ENCODE measurements at regions not wholly inside any gene's neighbourhood (a gene's known extent, or its start where the extent isn't known, plus 50 kb on each side); places are given as distances from the start of the nearest gene placed in this dataset.

DNA sequence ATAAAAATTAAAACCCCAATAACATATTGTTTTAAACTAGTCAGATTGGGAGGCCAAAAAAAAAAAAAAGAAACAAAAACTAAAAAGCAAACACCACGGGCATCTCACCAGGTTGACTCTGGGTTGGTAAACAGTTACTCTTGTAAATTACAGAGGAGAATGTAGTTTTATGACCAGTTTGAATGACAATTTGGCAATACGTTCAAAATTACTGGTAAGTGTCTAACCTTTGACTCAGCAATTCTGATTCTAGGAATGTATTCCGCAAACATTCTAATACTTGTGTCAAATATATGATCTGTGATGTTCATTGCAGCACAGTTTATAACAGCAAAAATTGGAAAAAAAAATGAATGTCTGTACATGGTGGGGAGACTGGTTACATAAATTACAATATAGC lies 1376.0 kb downstream of the TBC1D22A start:
- TF ChIP-seq, protein P1, sequence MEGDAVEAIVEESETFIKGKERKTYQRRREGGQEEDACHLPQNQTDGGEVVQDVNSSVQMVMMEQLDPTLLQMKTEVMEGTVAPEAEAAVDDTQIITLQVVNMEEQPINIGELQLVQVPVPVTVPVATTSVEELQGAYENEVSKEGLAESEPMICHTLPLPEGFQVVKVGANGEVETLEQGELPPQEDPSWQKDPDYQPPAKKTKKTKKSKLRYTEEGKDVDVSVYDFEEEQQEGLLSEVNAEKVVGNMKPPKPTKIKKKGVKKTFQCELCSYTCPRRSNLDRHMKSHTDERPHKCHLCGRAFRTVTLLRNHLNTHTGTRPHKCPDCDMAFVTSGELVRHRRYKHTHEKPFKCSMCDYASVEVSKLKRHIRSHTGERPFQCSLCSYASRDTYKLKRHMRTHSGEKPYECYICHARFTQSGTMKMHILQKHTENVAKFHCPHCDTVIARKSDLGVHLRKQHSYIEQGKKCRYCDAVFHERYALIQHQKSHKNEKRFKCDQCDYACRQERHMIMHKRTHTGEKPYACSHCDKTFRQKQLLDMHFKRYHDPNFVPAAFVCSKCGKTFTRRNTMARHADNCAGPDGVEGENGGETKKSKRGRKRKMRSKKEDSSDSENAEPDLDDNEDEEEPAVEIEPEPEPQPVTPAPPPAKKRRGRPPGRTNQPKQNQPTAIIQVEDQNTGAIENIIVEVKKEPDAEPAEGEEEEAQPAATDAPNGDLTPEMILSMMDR (IDR thresholded peaks at IDR 0.05; ENCODE audit: low read depth, low read length) = no peak
- TF ChIP-seq POLR2A (IDR thresholded peaks at IDR 0.05; ENCODE audit: extremely low read depth, insufficient read length) (no peak), MYC (IDR thresholded peaks at IDR 0.05; ENCODE audit: low read depth, low read length) (no peak)
- TF ChIP-seq, protein P2, sequence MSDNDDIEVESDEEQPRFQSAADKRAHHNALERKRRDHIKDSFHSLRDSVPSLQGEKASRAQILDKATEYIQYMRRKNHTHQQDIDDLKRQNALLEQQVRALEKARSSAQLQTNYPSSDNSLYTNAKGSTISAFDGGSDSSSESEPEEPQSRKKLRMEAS (IDR thresholded peaks at IDR 0.05; ENCODE audit: low read depth, low read length) = no peak

Data from NB4 (cell line).